Central memory CD4-positive, alpha-beta T cell (primary cell): ENCODE measurements at regions not wholly inside any gene's neighbourhood (a gene's known extent, or its start where the extent isn't known, plus 50 kb on each side); places are given as distances from the start of the nearest gene placed in this dataset.

Experiments used
- DNase-seq: peaks from one replicate; pipeline ENCODE4 v3.0.0; 2022

DNA sequence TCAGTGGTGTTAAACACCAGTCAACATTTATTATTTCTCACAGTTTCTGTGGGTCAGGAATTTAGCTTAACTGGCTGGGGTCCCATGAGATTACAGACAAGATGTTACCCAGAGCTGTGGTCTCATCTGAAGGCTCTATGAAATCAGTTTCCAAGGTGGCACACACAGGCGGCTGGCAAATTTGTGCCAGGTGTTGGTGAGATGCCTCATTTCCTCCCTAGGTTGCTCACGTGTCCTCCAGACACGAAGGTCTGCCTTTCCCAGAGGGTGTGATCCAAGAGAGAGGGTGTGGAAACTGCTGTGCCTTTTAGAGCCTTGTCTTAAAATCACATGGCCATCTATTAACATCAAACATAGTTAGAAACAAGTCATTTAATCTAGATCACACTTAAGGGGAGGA lies 209.0 kb downstream of the JCAD start:
- no peak for DNase-seq

DNA sequence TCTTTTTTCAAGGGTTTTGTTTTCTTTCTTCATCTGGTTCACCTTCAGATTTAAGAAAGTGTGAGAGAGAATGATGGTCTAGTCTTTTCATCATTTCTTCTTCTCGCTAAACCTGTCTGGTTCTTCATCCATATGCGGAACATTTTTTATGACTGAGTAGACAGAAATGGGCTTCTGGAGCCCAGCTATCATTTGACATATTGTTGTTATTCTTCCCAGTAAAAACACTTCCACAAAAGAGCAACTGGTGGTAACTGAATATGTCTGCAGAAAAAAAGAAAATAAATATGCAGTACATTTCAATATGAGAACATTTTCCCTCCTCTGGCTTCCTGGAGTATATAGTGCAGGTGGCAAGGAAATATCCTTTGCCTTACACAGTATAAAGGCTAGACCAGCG lies 209.5 kb downstream of the JCAD start:
- no peak for DNase-seq

DNA sequence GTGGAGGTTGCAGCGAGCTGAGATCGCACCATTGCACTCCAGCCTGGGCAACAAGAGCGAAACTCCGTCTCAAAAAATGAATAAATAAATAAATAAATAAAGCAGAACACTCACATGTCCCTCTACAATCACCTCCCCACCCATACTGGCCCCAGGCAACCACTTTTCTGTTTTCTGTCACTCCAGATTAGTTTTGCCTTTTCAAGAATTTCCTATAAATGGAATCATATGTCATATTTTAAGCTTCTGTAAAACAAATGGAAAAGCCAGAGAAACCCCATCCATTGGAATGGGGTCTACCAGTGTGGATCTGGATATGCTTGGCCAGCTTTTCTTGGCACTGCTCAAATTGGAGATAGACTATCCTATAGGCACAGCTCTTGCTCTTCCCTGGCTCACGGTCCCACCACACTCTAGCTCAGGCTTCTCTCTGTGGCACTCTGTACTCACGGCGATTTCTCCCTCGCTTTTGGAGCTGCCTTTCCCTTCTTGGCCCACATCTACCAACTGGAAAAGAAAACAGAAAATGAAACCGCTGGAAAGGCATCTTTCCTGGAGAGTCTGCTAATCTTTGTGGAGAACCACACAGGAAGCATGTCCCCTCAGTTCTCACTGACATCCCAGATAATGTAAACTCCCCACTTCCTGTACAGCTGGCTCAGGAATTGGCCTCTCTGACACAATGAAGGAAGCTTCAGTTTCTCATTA lies 210.1 kb downstream of the JCAD start:
- DNase-seq: no peak

DNA sequence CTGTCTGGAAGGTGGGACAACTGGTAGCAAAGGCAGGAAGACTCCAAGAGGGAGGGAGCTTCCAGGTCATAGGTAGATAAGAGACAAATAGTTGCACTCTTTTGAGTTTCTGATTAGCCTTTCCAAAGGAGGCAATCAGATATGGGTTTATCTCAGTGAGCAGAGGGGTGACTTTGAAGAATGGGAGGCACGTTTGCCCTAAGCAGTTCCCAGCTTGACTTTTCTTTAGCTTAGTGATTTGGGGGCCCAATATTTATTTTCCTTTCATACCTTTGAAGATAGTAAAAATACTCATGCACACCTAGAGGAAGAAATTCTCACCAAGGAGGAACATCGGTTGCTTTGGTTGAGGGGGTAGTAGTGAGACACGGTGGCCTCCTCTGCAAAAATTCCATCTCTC lies 212.1 kb upstream of the SVIL start:
- DNase-seq: no peak

DNA sequence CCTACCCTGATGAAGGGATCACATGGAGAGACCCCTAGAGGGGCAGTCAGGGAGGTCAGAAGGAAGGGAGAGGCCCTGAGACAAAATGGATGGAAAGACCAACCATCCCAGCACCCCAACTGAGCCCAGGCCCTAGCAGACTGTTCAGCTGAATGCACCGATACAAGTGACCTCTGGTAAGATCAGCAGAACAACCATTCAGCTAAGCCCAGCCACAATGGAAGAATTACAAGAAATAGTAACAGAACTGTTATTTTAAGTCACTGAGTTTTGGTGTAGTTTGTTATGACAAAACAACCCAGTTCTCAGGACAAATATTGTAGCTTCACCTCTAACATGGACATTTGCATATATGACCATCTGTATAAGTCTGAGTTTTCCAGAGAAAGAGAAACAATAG lies 210.4 kb upstream of the SVIL start:
- no peak for DNase-seq

DNA sequence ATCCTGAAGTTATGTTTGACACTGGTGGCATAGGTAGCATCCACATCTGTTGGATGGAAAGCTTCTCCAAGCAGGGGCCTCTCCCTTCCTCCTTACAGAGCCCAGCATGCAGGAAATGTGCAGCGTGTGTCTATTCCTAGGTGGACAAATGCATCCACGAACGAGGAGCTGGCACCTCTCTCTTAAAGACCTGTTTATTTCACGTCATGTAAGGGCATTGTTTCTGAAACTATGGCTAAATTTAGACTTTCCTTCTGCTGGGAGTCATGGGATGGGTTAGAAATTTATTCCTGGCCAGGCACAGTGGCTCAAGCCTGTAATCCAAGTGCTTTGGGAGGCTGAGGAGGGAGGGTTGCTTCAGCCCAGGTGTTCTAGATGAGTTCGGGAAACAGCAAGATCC lies 208.4 kb upstream of the SVIL start:
- no peak for DNase-seq

DNA sequence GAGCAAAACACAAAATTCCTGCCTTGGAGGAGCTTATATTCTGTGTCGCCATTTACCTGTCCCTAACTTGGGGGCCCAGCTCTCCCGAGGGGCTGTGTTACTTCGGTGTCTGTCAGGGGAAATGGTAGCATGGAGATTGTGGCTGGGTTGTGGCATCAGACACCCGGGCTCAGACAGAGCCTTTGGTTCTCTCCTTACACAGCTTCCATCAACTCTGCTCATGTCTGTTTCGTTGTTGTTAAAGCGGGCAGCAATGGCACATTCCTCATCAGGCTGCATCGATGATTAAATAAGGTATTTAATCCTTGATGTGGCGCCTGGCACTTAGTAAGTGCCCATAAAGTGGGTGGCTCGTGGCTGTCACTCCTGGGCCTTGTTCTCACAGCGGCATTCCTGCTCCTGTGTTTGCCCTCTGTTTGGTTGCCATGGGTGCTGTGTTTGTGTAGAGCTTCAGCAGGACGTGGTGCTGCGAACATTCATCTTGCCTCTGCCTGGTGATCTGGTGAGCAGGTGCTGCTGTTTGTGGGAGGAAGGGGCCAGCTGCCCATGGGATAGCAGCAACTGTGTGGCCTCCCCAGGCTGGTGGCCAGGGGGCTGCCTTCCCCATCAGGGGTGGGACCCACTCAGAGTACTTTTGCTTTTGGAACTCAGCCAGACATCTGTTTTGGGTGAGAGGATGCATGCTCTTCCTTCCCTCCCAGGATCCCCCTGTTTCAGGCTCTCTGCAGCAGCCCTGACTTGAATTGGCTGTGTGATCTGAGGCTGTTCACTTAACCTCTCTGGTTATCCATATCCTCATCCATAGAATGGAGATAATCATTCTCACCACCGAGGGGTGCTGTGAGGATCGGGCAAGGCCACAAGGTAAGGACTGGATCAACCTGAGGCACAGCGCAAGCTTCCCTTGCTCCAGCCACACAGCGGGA lies 207.2 kb upstream of the SVIL start:
- no peak for DNase-seq

DNA sequence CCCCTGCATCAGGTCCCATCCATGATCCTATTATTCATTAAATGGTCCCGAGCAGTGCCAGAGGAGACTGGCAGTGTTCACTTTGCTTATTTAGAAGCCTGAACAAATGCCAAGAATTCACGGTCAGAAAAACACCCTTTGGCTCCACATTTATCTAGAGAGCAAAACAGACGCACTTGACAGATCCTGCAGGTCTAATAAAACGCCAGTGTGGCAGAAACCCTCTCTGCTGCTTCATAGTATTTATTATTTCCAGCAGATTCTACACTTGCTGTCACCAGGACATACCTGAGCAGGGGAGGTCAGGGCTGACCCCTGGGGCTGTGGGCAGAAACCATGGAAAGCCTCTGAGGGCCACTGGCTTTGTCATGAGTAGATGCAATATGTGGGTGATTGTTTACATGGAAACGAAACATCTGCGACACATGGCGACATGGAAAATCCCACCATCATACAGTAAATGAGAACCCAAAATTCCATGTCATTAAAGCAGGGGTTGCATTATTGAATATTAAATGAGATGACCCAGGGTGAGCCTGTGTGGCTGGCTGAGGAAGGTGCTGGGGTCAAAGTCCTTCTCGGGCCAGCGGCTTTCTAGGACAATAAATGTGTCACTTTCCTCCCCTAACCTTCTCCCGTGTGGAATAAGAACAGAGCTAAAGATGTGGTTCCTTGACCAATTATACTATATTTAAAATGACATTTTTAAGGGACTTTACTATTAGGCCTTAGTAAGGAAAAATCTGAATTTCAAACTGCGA lies 205.9 kb upstream of the SVIL start:
- no peak for DNase-seq

DNA sequence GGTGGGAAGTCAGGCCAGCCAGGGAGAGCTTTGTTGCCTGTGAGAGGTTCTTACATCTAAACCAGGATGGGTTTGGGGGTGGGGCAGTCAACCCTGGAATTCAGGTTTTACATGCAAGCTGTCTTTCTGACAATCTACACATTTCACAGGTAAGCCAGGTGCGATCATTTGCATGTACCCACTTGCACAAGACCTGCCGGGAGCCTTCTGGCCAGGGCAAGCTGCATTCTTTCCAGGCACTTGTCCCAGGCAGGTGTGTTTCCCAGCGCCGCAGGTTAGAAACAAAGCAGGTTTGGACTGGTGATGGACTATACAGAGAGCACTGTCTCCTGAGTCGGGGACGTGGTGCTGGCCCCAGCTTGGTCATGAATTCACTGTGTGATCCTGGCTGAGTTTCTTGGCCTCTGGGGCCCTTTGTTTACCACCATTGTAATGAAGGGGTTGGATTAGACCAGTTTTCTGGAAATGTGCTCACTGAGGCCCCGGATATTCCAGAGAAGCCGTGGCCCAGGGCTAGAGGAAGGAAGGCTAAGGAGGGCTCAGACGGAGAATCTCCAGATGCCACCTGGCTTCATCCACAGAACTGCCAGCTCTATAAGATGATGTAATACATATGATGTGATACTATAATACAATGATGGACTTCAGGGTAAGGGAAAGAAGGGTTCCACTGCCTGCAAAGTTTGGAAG lies 205.2 kb upstream of the SVIL start:
- no peak for DNase-seq

DNA sequence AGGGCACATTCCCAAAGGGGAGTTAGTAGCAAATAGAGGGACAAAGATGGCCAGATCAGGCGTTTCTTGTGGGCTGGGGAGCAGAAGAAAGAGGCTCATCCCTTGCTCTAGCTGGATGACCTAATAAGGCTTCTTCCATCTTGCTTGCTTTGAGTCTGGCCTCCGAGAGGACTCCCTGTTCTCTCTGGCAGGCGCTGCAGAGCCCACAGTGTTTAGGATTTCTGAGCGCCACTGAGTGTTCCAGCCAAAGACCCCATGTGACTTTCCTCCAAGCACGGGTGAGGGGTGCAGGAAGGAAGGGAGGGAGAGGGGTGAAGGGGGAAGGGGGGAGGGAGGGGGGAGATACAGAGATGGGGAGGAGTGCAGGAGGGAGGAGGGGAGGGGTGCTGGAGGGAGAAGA lies 203.8 kb upstream of the SVIL start:
- no peak for DNase-seq

DNA sequence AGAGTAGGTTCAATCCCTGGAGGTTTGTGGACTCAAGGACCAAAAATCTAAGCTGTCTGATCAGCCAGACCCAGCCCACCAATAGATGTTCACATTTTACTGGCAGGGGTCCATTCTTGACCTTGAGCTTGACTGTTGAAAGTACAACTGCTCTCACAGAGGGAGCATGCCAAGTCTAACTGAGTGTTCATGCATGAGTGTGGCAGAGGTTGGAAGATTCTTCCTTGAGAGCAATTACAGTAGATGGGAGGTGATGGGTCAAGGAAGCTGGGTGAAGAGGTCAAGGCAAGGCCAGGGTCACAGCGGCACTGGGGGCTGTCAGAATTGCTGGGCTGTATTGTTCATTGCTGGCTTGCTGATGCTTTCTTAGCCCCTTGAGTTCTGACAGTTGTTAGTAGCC lies 202.8 kb upstream of the SVIL start:
- DNase-seq: no peak

DNA sequence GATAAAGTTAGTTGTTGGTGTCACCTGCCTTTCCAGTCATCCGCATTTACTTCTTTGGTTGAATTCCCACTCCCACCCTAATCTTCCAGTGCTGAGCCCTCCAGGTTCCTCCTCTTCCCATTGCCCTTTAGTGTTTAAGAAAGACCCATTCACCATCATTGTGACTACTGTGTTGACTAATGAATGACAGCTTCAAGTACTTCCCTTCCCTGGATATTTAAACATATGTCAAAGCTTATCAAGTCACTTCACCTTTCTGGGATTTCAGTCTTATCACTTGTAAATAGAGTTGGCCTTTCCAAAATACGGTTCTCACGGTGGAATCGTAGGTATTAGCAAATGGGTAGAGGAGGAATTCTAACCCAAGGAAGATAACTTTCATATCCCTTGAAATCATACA lies 201.6 kb upstream of the SVIL start:
- DNase-seq: no peak

DNA sequence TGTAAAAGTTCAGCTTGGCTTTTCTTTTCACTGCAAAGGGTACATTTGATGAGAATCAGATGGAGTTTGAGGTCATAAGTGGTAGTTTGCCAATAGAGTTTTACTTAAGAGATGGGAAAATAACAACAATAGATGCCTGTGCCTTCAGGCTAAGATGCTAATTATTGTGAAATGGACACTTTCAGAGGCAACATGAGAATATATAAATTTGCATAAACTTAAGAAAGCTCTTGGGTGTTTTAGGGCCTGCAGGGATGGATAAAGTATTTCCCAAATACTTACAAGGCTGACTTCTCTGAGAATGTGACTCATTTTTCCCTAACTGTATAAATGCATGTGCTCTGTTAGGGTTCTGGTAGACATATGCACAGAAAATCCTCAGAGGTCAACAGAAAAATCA lies 200.3 kb upstream of the SVIL start:
- no peak for DNase-seq

DNA sequence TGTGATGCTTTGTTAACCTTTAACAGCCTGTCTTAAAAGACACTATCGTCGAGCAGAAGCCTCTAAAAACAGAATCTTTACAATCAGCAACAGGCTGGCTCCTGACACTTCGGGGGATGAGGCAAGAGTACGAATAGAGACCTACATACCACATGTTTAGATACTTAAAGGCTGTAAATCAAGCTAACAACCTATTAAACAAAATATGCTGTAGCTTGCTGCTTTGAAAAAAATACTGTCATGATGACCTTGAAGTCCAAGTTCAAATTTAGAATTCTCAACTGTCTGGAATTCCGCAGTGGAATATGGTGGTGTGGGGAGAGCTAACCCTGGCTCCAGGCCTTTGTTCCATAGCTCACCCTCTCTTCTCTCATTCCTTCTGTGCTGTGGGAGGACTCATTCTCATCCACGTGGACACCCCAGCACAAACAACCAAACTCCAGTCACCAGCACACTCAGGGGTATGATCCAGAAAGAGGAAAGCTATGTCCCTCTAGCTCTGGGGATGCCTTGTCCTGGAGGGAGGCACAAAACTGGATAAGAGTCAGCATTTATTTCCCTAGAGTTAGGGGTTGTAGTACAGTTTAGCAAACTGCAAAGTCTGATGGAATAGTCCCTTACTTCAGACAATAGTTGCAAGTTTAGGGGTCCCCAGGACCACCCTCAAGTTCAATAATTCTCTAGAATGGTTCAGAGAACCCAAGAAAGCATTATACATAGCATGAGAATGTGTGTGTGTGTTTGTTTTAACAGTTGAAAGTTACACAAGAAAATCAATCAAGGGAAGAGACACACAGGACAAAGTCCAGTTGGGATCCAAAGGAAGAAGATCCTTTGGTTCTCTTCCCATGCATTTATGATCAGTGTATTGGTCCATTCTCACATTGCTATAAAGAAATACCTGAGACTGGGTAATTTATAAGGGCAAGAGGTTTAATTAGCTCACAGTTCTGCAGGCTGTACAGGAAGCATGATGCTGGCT lies 196.1 kb upstream of the SVIL start:
- no peak for DNase-seq

DNA sequence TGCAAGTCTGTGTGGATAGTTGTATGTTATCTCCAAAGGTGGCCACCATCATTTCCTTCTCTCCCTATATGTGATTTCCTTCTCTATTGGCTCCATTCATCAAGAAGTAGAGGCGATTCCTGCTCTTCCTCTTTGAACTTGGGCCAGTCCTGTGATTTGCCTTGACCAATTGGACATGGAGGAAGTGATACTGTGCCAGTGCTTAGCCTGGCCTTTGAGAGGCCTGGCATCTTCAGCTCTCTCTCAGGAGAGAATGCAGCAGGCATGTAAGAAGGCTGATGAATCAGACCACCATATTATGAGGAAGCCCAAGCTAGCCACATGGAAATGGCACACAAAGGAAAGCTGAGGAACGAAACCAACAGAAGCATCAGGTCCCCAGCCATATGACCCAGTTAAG lies 195.0 kb upstream of the SVIL start:
- DNase-seq: no peak

DNA sequence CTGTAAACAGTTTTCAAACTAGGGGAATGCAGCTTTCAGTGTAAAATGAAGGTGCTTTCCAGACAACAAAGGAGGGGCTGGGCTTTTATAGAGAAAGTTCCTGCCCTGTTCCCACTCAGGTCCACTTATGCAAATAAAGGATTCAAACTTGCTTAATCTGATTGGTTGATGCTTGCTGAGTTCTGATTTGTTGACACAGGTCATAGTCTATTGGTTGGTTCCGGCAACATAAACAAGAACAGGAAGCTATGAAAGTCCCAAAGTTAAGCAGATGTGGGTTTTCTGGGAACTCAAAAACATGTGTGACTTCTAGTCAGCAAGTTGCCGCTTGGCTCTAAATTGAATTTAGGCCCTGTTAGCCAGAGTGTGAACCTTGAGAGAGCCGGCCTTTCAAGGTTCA lies 194.2 kb upstream of the SVIL start:
- DNase-seq: no peak

DNA sequence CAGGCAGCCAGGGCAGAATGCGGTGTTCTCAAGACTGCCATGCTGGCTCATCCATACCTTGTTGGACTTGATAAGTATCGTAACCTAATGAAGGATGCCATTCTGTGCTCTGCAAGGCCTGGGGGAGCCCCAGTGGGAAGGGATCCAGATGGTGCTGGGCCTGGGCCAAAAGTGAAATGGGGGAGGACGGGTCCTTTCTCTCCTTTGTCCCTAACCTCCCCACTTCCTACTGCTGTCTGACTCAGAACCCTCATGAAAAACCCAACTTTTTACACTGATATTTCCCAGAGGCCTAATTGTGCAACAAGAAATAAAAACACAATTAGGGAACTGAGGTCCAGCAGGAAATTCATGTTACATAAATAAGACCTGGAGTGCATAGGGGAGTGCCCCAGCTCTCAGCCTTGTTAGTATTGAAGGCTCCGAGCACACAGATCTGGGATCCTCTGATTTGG lies 193.7 kb upstream of the SVIL start:
- no peak for DNase-seq

DNA sequence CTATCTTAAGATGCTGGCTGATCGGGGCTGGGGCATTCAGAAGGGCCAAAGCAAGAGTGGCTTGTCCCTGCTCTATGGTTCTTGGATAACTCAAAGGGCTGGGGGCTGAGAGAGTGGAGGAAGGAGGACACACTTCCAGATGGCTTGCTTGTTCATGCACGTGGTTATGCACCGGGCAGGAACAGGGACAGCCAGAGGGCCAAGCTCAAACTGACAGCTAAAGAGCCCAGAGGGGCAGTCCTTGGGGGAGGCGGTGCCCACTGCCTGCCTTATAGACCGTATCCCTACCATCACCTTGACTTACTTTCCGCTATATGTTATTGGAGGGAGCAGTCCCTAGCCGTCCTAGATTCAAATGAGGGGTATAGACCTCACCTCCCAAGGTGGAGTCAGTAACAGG lies 192.7 kb upstream of the SVIL start:
- DNase-seq: no peak

DNA sequence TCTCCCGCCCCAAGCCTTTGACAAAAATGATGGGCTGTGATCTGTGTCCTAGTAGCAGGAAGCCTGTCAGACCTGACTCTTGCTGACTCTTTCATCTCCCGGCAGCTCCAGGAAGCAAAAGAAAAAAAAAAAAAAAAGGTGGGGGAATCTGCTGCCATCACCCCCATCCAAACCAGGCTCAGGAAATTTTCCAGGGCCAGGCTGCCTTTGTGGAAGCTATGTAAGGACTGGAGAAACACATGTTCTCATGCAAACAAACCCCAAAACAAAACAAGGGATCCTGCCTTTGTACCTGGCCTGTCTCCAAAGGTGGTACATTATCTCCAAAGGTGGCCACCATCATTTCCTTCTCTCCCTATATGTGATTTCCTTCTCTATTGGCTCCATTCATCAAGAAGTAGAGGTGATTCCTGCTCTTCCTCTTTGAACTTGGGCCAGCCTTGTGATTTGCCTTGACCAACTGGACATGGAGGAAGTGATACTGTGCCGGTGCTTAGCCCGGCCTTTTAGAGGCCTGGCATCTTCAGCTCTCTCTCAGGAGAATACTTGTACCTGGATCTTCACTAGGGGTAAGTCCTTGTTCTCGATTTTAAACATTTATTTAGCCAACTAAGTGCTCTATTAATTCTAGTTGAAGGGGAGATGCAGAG lies 192.2 kb upstream of the SVIL start:
- no peak for DNase-seq

DNA sequence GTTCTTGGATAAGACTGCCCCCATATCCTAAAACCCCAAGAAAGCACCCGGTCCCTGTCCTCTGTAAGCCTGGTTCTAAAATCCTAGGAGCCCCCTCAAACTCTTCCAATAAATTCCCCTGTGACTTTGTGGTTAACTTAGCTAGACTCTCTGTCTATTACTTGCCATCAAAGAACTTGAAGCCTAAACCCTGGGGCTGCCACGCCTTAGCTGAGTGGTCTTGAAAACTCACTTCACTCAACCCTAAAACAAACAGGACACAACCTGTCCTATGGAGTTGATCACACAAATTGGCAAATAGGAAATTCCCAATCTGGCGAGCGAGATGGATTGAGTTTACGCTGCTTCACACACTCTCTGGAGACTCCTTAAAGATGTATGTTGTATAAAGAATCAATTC lies 191.4 kb upstream of the SVIL start:
- no peak for DNase-seq

DNA sequence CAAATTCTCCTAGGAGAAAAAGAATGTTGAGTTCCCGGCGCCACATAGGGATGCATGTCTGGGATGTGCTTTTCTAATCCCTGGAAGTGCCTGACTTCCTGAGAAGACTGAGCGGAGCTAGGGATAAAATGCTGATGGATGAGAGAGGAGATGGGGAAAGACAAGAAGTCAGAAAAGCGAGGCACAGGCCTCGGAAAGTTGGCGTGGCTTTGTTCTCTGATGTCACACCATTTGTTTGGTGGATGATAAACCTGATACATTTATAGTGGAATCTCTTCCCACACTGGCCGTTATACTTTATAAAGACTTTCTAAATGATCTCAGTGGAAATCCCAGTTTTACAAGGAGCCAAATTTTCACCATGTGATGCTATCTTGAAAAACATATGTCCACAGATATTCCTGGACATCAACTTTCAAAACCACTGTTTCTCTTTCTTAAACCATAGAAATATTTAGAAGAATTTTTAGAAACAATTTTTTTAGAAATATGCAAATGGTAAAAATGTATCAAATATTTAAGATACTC lies 188.8 kb upstream of the SVIL start:
- no peak for DNase-seq
